GM12878 (cell line): ENCODE measurements at regions not wholly inside any gene's neighbourhood (a gene's known extent, or its start where the extent isn't known, plus 50 kb on each side); places are given as distances from the start of the nearest gene placed in this dataset.
A peak's percentile ranks its signal among the peaks of the same experiment; 100 is the strongest.

Source experiments
- ATAC-seq: fragments of 200-7000 bp; cut with Tn5 transposase; 3 replicates; pipeline ENCODE4 v1.9.1; 2020; ENCODE audit warnings: mild to moderate bottlenecking, moderate library complexity
- BruUV-seq: library from RNA; stranded (reverse); fragments of 400-500 nt; replicated peaks from 2 replicates; lab custom pipeline; 2021; lab: Mats Ljungman, UMichigan
- CTCF ChIA-PET: fragments of 300-600 bp; sonication (Branson Sonifier 250); formaldehyde crosslinking; extraction: SDS; loops from one replicate; lab custom pipeline; 2021; ENCODE audit warnings: inconsistent platforms; lab: Yijun Ruan, JAX
- POLR2A ChIA-PET: fragments of 350-600 bp; formaldehyde crosslinking; extraction: SDS; loops from one replicate; lab custom pipeline; 2021; ENCODE audit warnings: inconsistent platforms; lab: Charles Lee
- RAD21 ChIA-PET: fragments of 300-600 bp; sonication (Branson Sonifier 250); formaldehyde crosslinking; loops from one replicate; lab custom pipeline; 2023; ENCODE audit warnings: antibody characterized with exemption; ENCODE audit not compliant: unreplicated experiment; lab: Charles Lee
- SMC1A ChIA-PET: fragments of 300-600 bp; sonication (Branson Sonifier 250); formaldehyde crosslinking; loops from one replicate; lab custom pipeline; 2023; ENCODE audit not compliant: unreplicated experiment, uncharacterized antibody; lab: Charles Lee
- DNase-seq: peaks from one replicate; pipeline ENCODE4 v3.0.0-alpha.2; 2011; ENCODE audit warnings: low read depth, low spot score
- FAIRE-seq: peaks from 3 replicates; lab custom pipeline; 2011; peaks lifted over from hg19 to GRCh38; lab: Jason Lieb, UNC
- H2AFZ ChIP-seq: 2 replicates; pipeline ENCODE4 v1.6.0; 2011; ENCODE audit warnings: low read depth, low read length, control low read depth; ENCODE audit not compliant: control insufficient read depth
- H3K27ac ChIP-seq: 2 replicates; pipeline ENCODE4 v1.5.1; 2011; ENCODE audit warnings: control low read depth; ENCODE audit not compliant: control insufficient read depth, insufficient read depth
- H3K27me3 ChIP-seq, 2 experiments: replicated peaks in 1 of 2; 2 replicates each; pipeline versions ENCODE4 v1.6.0 to v1.6.1; 2011; ENCODE audit warnings: low read length in 1 of 2; ENCODE audit not compliant: control insufficient read depth in 2 of 2, insufficient read depth in 2 of 2
- H3K36me3 ChIP-seq, 2 experiments: 2 replicates each; pipeline ENCODE4 v1.5.1; 2011; ENCODE audit warnings: low read length in 1 of 2; ENCODE audit not compliant: control insufficient read depth in 2 of 2, insufficient read depth in 2 of 2
- H3K4me1 ChIP-seq: 2 replicates; pipeline ENCODE4 v1.6.1; 2011; ENCODE audit warnings: mild to moderate bottlenecking, low read length, moderate library complexity, mixed read lengths; ENCODE audit not compliant: control insufficient read depth, insufficient read depth
- H3K4me2 ChIP-seq: 2 replicates; pipeline ENCODE4 v1.6.0; 2011; ENCODE audit warnings: control low read depth; ENCODE audit not compliant: control insufficient read depth, insufficient read depth
- H3K4me3 ChIP-seq: fragments of 200-600 bp; sonication (generic); 2 replicates; pipeline ENCODE4 v1.5.1; 2016
- H3K79me2 ChIP-seq: 2 replicates; pipeline ENCODE4 v1.6.0; 2011; ENCODE audit warnings: low read length; ENCODE audit not compliant: control insufficient read depth, insufficient read depth
- H3K9ac ChIP-seq: 2 replicates; pipeline ENCODE4 v1.8.0; 2011; ENCODE audit warnings: low read length, control low read depth, mixed read lengths; ENCODE audit not compliant: control insufficient read depth, insufficient read depth
- H3K9me3 ChIP-seq: replicated peaks from 3 replicates; pipeline ENCODE4 v1.5.1; 2011; ENCODE audit warnings: mild to moderate bottlenecking, low read length; ENCODE audit not compliant: control insufficient read depth, insufficient read depth
- H4K20me1 ChIP-seq: 2 replicates; pipeline ENCODE4 v1.6.0; 2011; ENCODE audit not compliant: control insufficient read depth, insufficient read depth
- BCL11A ChIP-seq: IDR thresholded peaks from 2 replicates; pipeline ENCODE4 v1.6.1; 2011; ENCODE audit warnings: low read depth, low read length
- GABPA ChIP-seq: IDR thresholded peaks from 2 replicates; pipeline ENCODE4 v1.6.1; 2014; ENCODE audit warnings: antibody characterized with exemption, low read depth, mild to moderate bottlenecking, inconsistent platforms
- MTA3 ChIP-seq: IDR thresholded peaks from 2 replicates; pipeline ENCODE4 v1.6.1; 2012; ENCODE audit warnings: low read length, inconsistent platforms, borderline replicate concordance
- PRDM15 ChIP-seq: fragments of 450-650 bp; formaldehyde crosslinking; IDR thresholded peaks from 2 replicates; pipeline ENCODE4 v1.4.0; 2020; ENCODE audit warnings: mild to moderate bottlenecking, moderate library complexity
- RBBP5 ChIP-seq: fragments of 200-600 bp; sonication (generic); conservative IDR thresholded peaks from 2 replicates; pipeline ENCODE4 v1.6.1; 2016
- REST ChIP-seq: IDR thresholded peaks from 2 replicates; pipeline ENCODE4 v1.6.1; 2012; ENCODE audit warnings: mild to moderate bottlenecking, low read depth, low read length
- SPI1 ChIP-seq: IDR thresholded peaks from 2 replicates; pipeline ENCODE4 v1.6.1; 2011; ENCODE audit warnings: low read depth, mild to moderate bottlenecking, low read length, moderate library complexity, borderline replicate concordance; ENCODE audit not compliant: insufficient read depth
- TCF3 ChIP-seq: IDR thresholded peaks from 2 replicates; pipeline ENCODE4 v1.6.1; 2012; ENCODE audit warnings: low read depth, mild to moderate bottlenecking, low read length, borderline replicate concordance; ENCODE audit not compliant: insufficient read depth
- USF1 ChIP-seq: IDR thresholded peaks from 2 replicates; pipeline ENCODE4 v1.6.1; 2011; ENCODE audit warnings: borderline replicate concordance, low read depth, mild to moderate bottlenecking, moderate library complexity, mixed read lengths, low read length; ENCODE audit not compliant: insufficient read depth; ENCODE audit errors: extremely low read length
- WGBS: methylation state at CpG from one replicate; pipeline ENCODE4 v1.1.6; 2016; ENCODE audit warnings: low lambda C conversion rate; ENCODE audit not compliant: insufficient replicate concordance, insufficient coverage; ENCODE audit errors: missing lambda C conversion rate; 5-methylcytosine and 5-hydroxymethylcytosine counted together
- in situ Hi-C: fragments of 300-500 bp; cut with MboI; formaldehyde crosslinking; loops from 9 replicates; pipeline ENCODE4 v1.14.3; 2018; ENCODE audit warnings: mixed read lengths
- intact Hi-C: fragments of 100-400 bp; cut with micrococcal nuclease; formaldehyde crosslinking; loops from one replicate; pipeline ENCODE4 v1.14.2; 2022; ENCODE audit not compliant: unreplicated experiment

GRCh38 chr4:123474817-123475216 lies 78.2 kb downstream of the SPRY1 start:
- Histone ChIP-seq H3K4me2 (no peak overlapping the region), H2AFZ (no peak overlapping the region), H3K9me3 (no peaks in the 10 kb centered on the region), H3K79me2 (no peaks in the 10 kb centered on the region), H3K4me1 (no peaks in the 10 kb centered on the region), H3K4me3 (no peak overlapping the region), H3K9ac (no peak overlapping the region), H3K27ac (no peak overlapping the region), H4K20me1 (no peaks in the 10 kb centered on the region), H3K27me3 (no peaks in the 10 kb centered on the region; a peak in 1 of 4 replicates), H3K36me3 (no peaks in the 10 kb centered on the region)
- FAIRE-seq (no peak), ATAC-seq (no peak), DNase-seq (no peak)
- ChIA-PET CTCF (interaction anchor here (0.9 to 1.3 kb wide), 2 partner anchors 43 to 74 kb away, joined by 3 read pairs; no protein-coding TSS in a partner anchor), RAD21 (interaction anchor here (1.6 kb wide), 1 partner anchor 75 kb away, joined by 3 read pairs; no protein-coding TSS in a partner anchor), POLR2A (no interaction called here), SMC1A (interaction anchor here (0.5 to 1.3 kb wide), 4 partner anchors 20 to 174 kb away, joined by 3 to 4 read pairs (median 3); no protein-coding TSS in a partner anchor)
- BruUV-seq, result no TSS peak
- in situ Hi-C loops (no loop called here), intact Hi-C loops (no loop called here)
- TF ChIP-seq REST (peak; percentile 24; the same call in 1 of the 2 replicates), MTA3 (no peak)
- 46% methylated on average over 4 of the region's 4 CpGs for WGBS

GRCh38 chr4:123476089-123476488 lies 79.5 kb downstream of the SPRY1 start:
- H3K27ac ChIP-seq, result no peak overlapping the region
- ChIA-PET CTCF (interaction anchor here (0.9 to 1.3 kb wide), 2 partner anchors 76 to 86 kb away, joined by 3 read pairs; no protein-coding TSS in a partner anchor), SMC1A (no interaction called here), POLR2A (no interaction called here), RAD21 (no interaction called here)
- in situ Hi-C loops, result no loop called here
- intact Hi-C loops, result no loop called here
- no peak overlapping the region for H3K4me2 ChIP-seq
- DNase-seq, result no peak
- no peak overlapping the region for H3K9ac ChIP-seq
- no peak overlapping the region for H3K4me3 ChIP-seq
- H3K79me2 ChIP-seq, result no peaks in the 10 kb centered on the region
- no peak overlapping the region for H2AFZ ChIP-seq
- H3K27me3 ChIP-seq, result no peaks in the 10 kb centered on the region; a peak in 1 of 4 replicates
- no peaks in the 10 kb centered on the region for H3K36me3 ChIP-seq
- H3K4me1 ChIP-seq, result no peaks in the 10 kb centered on the region
- no peaks in the 10 kb centered on the region for H4K20me1 ChIP-seq
- BruUV-seq, result no TSS peak
- no peak for FAIRE-seq
- 0% methylated on average over 1 of the region's 1 CpG for WGBS
- peak; percentile 34 for ATAC-seq
- H3K9me3 ChIP-seq, result no peaks in the 10 kb centered on the region
- TF ChIP-seq RBBP5 (no peak), PRDM15 (CRISPR knock-in tag) (no peak), SPI1 (no peak), USF1 (no peak), GABPA (no peak), BCL11A (no peak), TCF3 (no peak)
